ENCODE measurements at regions not wholly inside any gene's neighbourhood (a gene's known extent, or its start where the extent isn't known, plus 50 kb on each side); places are given as distances from the start of the nearest gene placed in this dataset.

DNA sequence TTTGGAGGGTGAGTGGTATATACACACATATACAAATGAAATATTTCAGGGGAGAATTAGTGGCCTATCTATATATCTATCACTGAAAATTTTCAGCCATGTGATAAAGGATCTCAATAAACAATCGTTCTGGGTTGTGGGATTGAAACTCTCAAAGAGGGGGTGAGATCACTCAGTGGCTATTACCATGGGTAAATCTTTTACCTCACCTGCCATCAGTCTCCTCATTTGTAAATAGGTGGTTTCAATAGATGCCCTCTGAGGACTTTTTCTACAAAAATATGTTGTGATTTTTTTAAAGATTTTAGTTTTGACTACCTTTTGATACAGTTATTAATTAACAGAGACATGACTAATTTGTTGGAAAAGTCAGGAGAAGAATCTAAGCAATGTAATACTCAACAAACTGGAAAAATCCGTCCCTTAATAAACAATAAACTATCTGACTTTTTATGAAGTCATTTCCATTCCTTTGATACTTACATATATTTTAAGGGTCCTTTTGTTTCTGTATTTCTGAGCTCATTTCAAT lies 192.8 kb downstream of the MAD2L1 start:
- no peaks in the 10 kb centered on the region for H3K36me3 ChIP-seq (ENCODE audit: insufficient read depth, low read length)
- H3K9ac ChIP-seq (ENCODE audit: low read depth, low read length): no peak overlapping the region
- H3K4me1 ChIP-seq (ENCODE audit: insufficient read depth, low read length): no peaks in the 10 kb centered on the region
- no peaks in the 10 kb centered on the region for H3K9me3 ChIP-seq (ENCODE audit: control insufficient read depth, insufficient read depth, low read length)

DNA sequence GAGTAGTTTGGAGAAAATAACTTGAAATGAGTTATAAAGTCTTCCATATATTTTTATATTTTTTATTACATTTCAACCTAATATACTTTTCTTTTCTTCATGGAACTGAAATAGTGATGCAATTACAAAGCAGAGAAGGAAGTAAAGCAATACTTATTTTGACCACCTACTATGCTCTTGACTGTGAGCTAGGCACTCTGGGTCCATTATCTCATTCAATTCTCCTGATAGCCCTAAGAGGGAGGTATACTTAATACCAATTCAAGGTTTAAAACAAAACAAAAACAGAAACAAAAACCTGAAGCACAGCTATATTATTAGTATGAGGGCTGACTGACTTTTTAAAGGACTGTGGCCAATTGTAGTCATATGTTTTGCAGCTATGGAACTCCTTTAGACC lies 193.5 kb downstream of the MAD2L1 start:
- Histone ChIP-seq H3K36me3 (ENCODE audit: insufficient read depth, low read length) (no peaks in the 10 kb centered on the region), H3K9ac (ENCODE audit: low read depth, low read length) (no peak overlapping the region), H3K9me3 (ENCODE audit: control insufficient read depth, insufficient read depth, low read length) (no peaks in the 10 kb centered on the region), H3K4me1 (ENCODE audit: insufficient read depth, low read length) (no peaks in the 10 kb centered on the region)

DNA sequence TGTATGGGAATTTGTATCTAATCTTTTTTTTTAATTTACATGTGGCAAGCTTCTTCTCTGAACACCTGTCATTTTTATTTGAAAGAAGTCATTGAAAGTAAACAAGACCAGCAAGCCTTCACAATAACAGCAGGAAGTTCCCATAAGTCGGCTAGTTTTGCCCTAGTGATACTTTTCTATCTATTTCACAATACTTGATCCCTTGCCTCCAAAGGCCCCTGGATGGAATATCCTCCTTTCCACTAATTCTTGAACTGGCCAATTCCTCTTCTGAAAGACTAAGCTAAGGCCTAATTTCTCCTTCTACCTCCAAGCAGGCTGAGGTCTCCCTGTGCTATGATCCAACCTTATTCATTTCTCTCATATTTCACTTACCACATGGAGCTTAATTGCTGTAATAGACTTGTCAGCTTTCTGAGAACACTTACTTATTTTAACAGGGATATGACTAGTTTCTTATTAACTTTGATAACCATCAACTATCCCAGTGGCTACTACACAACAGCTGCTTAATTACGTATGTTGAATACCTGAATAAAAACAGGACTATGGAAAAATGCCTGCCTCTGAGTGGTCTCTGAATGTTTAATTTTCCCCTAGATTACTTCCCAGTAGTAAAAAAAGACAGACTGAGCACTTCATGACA lies 194.2 kb downstream of the MAD2L1 start:
- Histone ChIP-seq H3K4me1 (ENCODE audit: insufficient read depth, low read length) (no peaks in the 10 kb centered on the region), H3K36me3 (ENCODE audit: insufficient read depth, low read length) (no peaks in the 10 kb centered on the region), H3K9me3 (ENCODE audit: control insufficient read depth, insufficient read depth, low read length) (no peaks in the 10 kb centered on the region), H3K9ac (ENCODE audit: low read depth, low read length) (no peak overlapping the region)

GRCh38 chr4:119870856-119871255 lies 195.8 kb downstream of the MAD2L1 start:
- Histone ChIP-seq H3K36me3 (ENCODE audit: insufficient read depth, low read length) (no peaks in the 10 kb centered on the region), H3K9ac (ENCODE audit: low read depth, low read length) (no peak overlapping the region), H3K4me1 (ENCODE audit: insufficient read depth, low read length) (no peaks in the 10 kb centered on the region), H3K9me3 (ENCODE audit: control insufficient read depth, insufficient read depth, low read length) (no peaks in the 10 kb centered on the region)

- Histone ChIP-seq H3K9ac (ENCODE audit: low read depth, low read length) (no peak overlapping the region), H3K36me3 (ENCODE audit: insufficient read depth, low read length) (no peaks in the 10 kb centered on the region), H3K9me3 (ENCODE audit: control insufficient read depth, insufficient read depth, low read length) (no peaks in the 10 kb centered on the region), H3K4me1 (ENCODE audit: insufficient read depth, low read length) (no peaks in the 10 kb centered on the region)
Measured at GRCh38 chr4:119865789-119866188, 200.9 kb downstream of the MAD2L1 start.

- Histone ChIP-seq H3K36me3 (ENCODE audit: insufficient read depth, low read length) (no peaks in the 10 kb centered on the region), H3K4me1 (ENCODE audit: insufficient read depth, low read length) (no peaks in the 10 kb centered on the region), H3K9me3 (ENCODE audit: control insufficient read depth, insufficient read depth, low read length) (no peaks in the 10 kb centered on the region), H3K9ac (ENCODE audit: low read depth, low read length) (no peak overlapping the region)
Measured at GRCh38 chr4:119865389-119865788, 201.3 kb downstream of the MAD2L1 start.

GRCh38 chr4:119861731-119862130 lies 204.9 kb downstream of the MAD2L1 start:
- Histone ChIP-seq H3K36me3 (ENCODE audit: insufficient read depth, low read length) (no peaks in the 10 kb centered on the region), H3K4me1 (ENCODE audit: insufficient read depth, low read length) (peaks cover 12% of the 10 kb centered on the region; the same call in 1 of the 2 replicates), H3K9ac (ENCODE audit: low read depth, low read length) (no peak overlapping the region), H3K9me3 (ENCODE audit: control insufficient read depth, insufficient read depth, low read length) (no peaks in the 10 kb centered on the region)

GRCh38 chr4:119858176-119858575 lies 208.5 kb downstream of the MAD2L1 start:
- Histone ChIP-seq H3K4me1 (ENCODE audit: insufficient read depth, low read length) (peaks cover 12% of the 10 kb centered on the region; the same call in 1 of the 2 replicates), H3K36me3 (ENCODE audit: insufficient read depth, low read length) (no peaks in the 10 kb centered on the region), H3K9ac (ENCODE audit: low read depth, low read length) (no peak overlapping the region), H3K9me3 (ENCODE audit: control insufficient read depth, insufficient read depth, low read length) (no peaks in the 10 kb centered on the region)

DNA sequence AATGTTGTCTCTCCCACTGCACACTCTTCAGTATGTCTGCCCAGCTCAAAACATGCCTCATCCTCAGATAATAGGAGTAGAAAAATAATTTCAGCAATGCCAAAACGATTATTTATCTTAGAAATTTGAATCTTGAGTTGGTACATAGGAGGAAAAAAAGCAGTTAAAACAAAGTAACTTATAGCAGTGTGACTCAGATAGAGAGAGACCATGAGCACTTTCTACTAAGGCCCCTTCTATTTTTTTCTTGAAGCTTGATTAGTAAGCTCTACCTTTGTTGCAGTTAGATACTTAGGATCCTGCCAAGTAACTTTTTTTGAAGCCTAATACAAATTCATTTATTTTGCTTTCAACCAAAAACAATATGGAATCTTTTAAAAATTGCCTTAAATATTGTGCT lies 212.3 kb downstream of the MAD2L1 start:
- Histone ChIP-seq H3K36me3 (ENCODE audit: insufficient read depth, low read length) (no peaks in the 10 kb centered on the region), H3K9me3 (ENCODE audit: control insufficient read depth, insufficient read depth, low read length) (no peaks in the 10 kb centered on the region), H3K9ac (ENCODE audit: low read depth, low read length) (no peak overlapping the region), H3K4me1 (ENCODE audit: insufficient read depth, low read length) (peaks cover 12% of the 10 kb centered on the region; the same call in 1 of the 2 replicates)

GRCh38 chr4:119851649-119852048 lies 215.0 kb downstream of the MAD2L1 start:
- no peaks in the 10 kb centered on the region; the same call in 1 of the 2 replicates for H3K9me3 ChIP-seq (ENCODE audit: control insufficient read depth, insufficient read depth, low read length)
- no peaks in the 10 kb centered on the region for H3K36me3 ChIP-seq (ENCODE audit: insufficient read depth, low read length)
- H3K4me1 ChIP-seq (ENCODE audit: insufficient read depth, low read length): no peaks in the 10 kb centered on the region; the same call in 1 of the 2 replicates
- H3K9ac ChIP-seq (ENCODE audit: low read depth, low read length): no peak overlapping the region

GRCh38 chr4:119841361-119841760 lies 212.8 kb upstream of the PDE5A start:
- H3K4me1 ChIP-seq (ENCODE audit: insufficient read depth, low read length): no peaks in the 10 kb centered on the region
- H3K9ac ChIP-seq (ENCODE audit: low read depth, low read length): no peak overlapping the region
- H3K9me3 ChIP-seq (ENCODE audit: control insufficient read depth, insufficient read depth, low read length): peaks cover 3% of the 10 kb centered on the region; the same call in 1 of the 2 replicates
- H3K36me3 ChIP-seq (ENCODE audit: insufficient read depth, low read length): no peaks in the 10 kb centered on the region

DNA sequence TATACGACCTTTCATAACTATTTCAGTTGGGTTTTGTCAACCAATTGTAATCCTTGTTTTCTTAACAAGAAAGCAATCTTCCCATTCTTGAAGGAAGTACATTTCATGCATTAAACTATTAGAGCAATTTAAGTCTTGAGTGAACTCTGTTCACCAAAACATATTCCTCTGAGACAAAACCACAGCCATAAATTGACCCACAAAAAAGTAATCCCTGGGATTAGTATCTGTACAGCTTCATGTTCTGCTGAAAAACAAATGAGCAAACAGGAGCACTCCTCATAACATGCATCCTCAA lies 207.0 kb upstream of the PDE5A start:
- no peaks in the 10 kb centered on the region for H3K36me3 ChIP-seq (ENCODE audit: insufficient read depth, low read length)
- H3K9me3 ChIP-seq (ENCODE audit: control insufficient read depth, insufficient read depth, low read length): 0 out of 2 replicates have a peak, but pooled peaks cover 2% of the 10 kb centered on the region
- no peak overlapping the region for H3K9ac ChIP-seq (ENCODE audit: low read depth, low read length)
- H3K4me1 ChIP-seq (ENCODE audit: insufficient read depth, low read length): no peaks in the 10 kb centered on the region

- no peaks in the 10 kb centered on the region for H3K36me3 ChIP-seq (ENCODE audit: insufficient read depth, low read length)
- no peak overlapping the region for H3K9ac ChIP-seq (ENCODE audit: low read depth, low read length)
- H3K4me1 ChIP-seq (ENCODE audit: insufficient read depth, low read length): no peaks in the 10 kb centered on the region
- H3K9me3 ChIP-seq (ENCODE audit: control insufficient read depth, insufficient read depth, low read length): 0 out of 2 replicates have a peak, but pooled peaks cover 2% of the 10 kb centered on the region
Measured at GRCh38 chr4:119834906-119835612, 206.5 kb upstream of the PDE5A start.

DNA sequence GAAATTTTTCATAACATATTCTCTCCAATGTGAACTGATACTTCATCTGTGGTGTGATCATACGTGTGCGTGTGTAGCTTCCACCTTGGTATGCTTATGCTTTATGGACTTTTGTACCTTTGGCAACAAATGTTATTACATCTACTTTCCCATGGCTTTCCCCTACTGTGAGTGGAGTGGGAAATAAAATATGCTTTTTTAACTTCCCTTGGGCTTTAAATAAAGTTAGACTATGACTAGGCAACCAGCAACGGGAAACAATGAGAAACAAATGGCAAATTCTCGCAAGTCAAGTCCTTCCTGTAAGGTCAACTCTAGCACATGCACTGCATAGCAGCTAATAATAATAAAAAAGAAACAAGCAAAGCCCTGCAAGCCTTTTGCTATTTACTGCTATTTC lies 205.0 kb upstream of the PDE5A start:
- no peaks in the 10 kb centered on the region for H3K4me1 ChIP-seq (ENCODE audit: insufficient read depth, low read length)
- no peaks in the 10 kb centered on the region for H3K36me3 ChIP-seq (ENCODE audit: insufficient read depth, low read length)
- H3K9me3 ChIP-seq (ENCODE audit: control insufficient read depth, insufficient read depth, low read length): 0 out of 2 replicates have a peak, but pooled peaks cover 2% of the 10 kb centered on the region
- H3K9ac ChIP-seq (ENCODE audit: low read depth, low read length): no peak overlapping the region

- Histone ChIP-seq H3K36me3 (ENCODE audit: insufficient read depth, low read length) (no peaks in the 10 kb centered on the region), H3K4me1 (ENCODE audit: insufficient read depth, low read length) (no peaks in the 10 kb centered on the region), H3K9ac (ENCODE audit: low read depth, low read length) (no peak overlapping the region), H3K9me3 (ENCODE audit: control insufficient read depth, insufficient read depth, low read length) (0 out of 2 replicates have a peak, but pooled peaks cover 2% of the 10 kb centered on the region)
Measured at GRCh38 chr4:119832776-119833175, 204.2 kb upstream of the PDE5A start.
